Fibroblast of mammary gland (primary cell): ENCODE measurements at regions not wholly inside any gene's neighbourhood (a gene's known extent, or its start where the extent isn't known, plus 50 kb on each side); places are given as distances from the start of the nearest gene placed in this dataset.
A peak's percentile ranks its signal among the peaks of the same experiment; 100 is the strongest.

Experiments
- DNase-seq: peaks from one replicate; pipeline ENCODE4 v3.0.0-alpha.2; 2010; ENCODE audit warnings: low read depth
- H3K4me3 ChIP-seq: 2 replicates; pipeline ENCODE4 v1.5.1; 2011; ENCODE audit warnings: low read depth, mild to moderate bottlenecking, low read length, moderate library complexity; ENCODE audit not compliant: control insufficient read depth
- CTCF ChIP-seq: conservative IDR thresholded peaks from 2 replicates; pipeline ENCODE4 v1.5.1; 2011; ENCODE audit warnings: low read depth, low read length, inconsistent platforms; ENCODE audit not compliant: control insufficient read depth, insufficient read depth

- peak; percentile 23 for DNase-seq
- H3K4me3 ChIP-seq, result no peak overlapping the region
- TF ChIP-seq CTCF, result no peak
Observed at GRCh38 chr2:67895227-67895941, 167.4 kb downstream of the C1D start.

GRCh38 chr2:67896076-67896475, 166.7 kb downstream of the C1D start:
- no peak for DNase-seq
- H3K4me3 ChIP-seq, result no peak overlapping the region
- no peak for TF ChIP-seq CTCF

GRCh38 chr2:67896476-67896875, 166.3 kb downstream of the C1D start:
- no peak for TF ChIP-seq CTCF
- H3K4me3 ChIP-seq, result no peak overlapping the region

GRCh38 chr2:67898595-67898994, 164.2 kb downstream of the C1D start:
- TF ChIP-seq CTCF, result no peak
- DNase-seq, result peak; percentile 51

More at GRCh38 chr2:67896476-67896875, 166.3 kb downstream of the C1D start:
- no peak for DNase-seq

GRCh38 chr2:67899187-67899586, 163.6 kb downstream of the C1D start:
- TF ChIP-seq CTCF, result no peak
- DNase-seq, result no peak
- H3K4me3 ChIP-seq, result no peak overlapping the region

More at GRCh38 chr2:67898595-67898994, 164.2 kb downstream of the C1D start:
- no peak overlapping the region for H3K4me3 ChIP-seq

GRCh38 chr2:67900826-67901225, 162.0 kb downstream of the C1D start:
- H3K4me3 ChIP-seq, result no peak overlapping the region
- DNase-seq, result no peak
- TF ChIP-seq CTCF, result no peak
